Left ventricle myocardium superior (tissue), 1 donor: ENCODE measurements at regions not wholly inside any gene's neighbourhood (a gene's known extent, or its start where the extent isn't known, plus 50 kb on each side); places are given as distances from the start of the nearest gene placed in this dataset.

ENCODE experiments used
- ATAC-seq: fragments of 200-7000 bp; cut with Tn5 transposase; one replicate; pipeline ENCODE4 v1.9.1; 2020; ENCODE audit warnings: mild to moderate bottlenecking, moderate library complexity
- DNase-seq: peaks from one replicate; pipeline ENCODE4 v3.0.0-alpha.2; 2020
- intact Hi-C: fragments of 100-400 bp; cut with micrococcal nuclease; formaldehyde crosslinking; loops from one replicate; pipeline ENCODE4 v1.11.0; 2022
- donor health status: DM: no; HTN: yes; CAD: no; lungs with severe emphysema.

DNA sequence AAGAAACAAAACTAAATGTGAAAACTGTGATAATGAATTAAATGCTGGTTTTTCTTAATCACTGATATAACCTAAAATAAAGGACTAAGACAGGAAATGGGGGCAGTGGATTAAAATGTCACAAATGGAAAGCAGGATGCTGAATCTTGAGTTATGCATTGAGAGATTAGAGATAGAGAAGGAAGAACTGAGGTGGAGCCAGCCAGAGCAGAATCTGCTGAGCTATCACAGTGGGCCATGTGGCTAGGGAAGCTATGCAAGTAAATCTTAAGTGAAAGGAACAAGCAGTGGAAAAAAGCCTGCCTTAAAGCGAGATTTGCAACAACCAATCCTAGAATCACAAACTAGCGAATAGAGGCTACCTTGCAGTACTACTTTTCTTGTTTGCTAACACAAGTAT is 188.5 kb upstream of the RASA1 start:
- DNase-seq (no peak), ATAC-seq (no peak)
- intact Hi-C loops, result no loop called here

GRCh38 chr5:87081016-87081415 is 186.7 kb upstream of the RASA1 start:
- intact Hi-C loops, result no loop called here
- DNase-seq (no peak), ATAC-seq (no peak)

GRCh38 chr5:87081511-87082372 is 185.9 kb upstream of the RASA1 start:
- DNase-seq (no peak), ATAC-seq (peak; percentile 26)
- intact Hi-C loops, result no loop called here

DNA sequence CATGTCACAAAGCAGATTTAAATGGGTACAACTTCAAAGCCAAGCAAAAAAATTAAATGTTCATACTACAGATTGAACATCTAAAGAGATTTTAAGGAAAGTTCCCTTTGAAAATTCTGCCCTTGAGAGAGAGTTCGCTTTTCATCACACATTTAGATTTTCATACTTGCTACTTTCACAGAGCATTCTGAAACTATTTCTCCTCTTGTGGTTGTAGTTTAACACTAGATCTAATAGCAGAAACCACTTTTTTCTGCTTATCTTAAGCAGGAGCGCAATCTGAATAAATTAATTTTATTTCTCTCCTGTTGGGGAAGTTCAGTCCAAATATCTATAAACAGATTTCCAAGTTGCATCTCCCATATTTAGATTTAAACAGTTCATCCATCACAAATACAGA is 173.3 kb upstream of the RASA1 start:
- no peak for ATAC-seq

DNA sequence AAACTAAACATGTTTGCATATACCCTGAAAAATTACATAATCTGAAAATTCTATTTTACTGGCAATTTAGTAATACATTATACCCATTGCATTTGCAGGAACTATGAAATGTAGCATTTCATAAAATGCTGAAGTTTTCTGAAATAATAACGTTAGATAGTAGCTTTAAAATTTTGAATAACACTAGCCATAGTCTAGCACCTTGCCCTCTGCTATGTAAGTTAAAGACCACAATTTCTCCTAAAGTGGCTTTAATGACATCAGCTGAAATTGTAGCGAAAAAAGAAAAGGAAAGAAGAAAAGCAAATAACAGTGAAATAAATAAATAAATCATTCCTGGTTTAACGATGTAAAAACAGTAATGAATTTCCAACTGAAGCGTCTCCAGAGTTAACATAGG is 172.8 kb upstream of the RASA1 start:
- intact Hi-C loops, result no loop called here
- ATAC-seq (no peak), DNase-seq (no peak)

More for the DNA sequence above, 173.3 kb upstream of the RASA1 start:
- no peak for DNase-seq
- intact Hi-C loops, result no loop called here

GRCh38 chr5:87095787-87096186 is 171.9 kb upstream of the RASA1 start:
- ATAC-seq (no peak), DNase-seq (no peak)
- intact Hi-C loops, result no loop called here

GRCh38 chr5:87097664-87098063 is 170.0 kb upstream of the RASA1 start:
- no peak for ATAC-seq
- DNase-seq, result no peak
- intact Hi-C loops, result no loop called here

DNA sequence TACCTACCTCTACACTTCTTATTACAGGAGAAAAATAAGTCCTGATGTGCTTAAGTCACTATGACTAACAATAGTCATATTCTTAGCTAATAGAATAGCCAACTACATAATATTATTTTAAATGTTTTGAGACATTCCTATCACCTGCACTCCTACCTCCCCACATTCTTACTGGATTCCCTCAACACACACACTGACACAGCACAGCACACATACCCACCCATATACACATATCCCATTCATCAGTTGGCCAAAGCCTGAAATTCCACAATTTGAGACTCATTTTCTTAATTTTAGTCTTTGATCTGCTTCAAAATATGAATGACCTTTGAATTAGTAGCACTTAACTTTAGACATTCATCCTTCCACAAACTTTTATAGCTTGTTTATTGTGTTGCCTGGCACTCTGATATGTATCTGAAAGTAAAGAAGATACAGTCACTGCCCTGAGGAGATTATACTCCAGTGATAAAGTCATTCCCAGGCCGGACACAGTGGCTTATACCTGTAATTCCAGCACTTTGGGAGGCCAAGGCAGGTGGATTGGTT is 168.3 kb upstream of the RASA1 start:
- intact Hi-C loops, result no loop called here
- ATAC-seq (no peak), DNase-seq (no peak)

DNA sequence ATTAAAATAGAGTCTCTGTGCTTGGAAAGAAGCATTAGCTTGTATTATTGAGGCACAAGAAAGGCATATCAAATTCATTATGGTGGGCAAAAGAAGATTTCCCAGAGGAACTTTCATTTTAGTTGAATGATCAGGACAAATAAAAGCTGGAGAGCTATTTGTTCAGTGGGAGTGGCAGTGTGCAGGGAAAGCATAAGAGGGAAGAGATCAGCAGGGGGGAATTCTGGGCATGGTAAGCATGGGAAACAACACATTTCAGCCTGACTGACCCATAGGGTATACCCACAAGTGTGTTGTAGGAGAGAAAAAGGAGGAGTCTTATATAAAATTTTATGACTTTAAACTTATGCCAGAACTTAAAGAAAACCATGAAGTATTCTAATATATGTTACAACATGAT is 167.7 kb upstream of the RASA1 start:
- no peak for ATAC-seq
- intact Hi-C loops, result no loop called here
- no peak for DNase-seq

DNA sequence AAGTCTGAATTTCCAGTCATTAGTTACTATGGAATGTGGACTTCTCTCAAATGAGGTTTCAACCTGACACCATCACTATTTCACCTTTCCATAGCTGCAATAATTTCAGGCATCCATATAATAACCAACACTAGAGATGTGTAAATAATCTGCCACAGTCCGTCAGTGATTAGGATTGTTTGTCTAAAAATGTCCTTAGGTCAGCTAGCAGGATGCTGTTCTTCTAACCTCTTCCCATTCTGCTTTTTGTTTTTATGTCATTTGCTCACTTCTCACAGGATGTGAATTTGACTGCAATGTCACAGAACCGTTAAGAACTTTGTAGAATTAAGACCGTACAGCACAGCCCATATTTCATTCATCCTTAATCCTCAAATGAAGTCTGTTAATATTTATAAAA is 166.4 kb upstream of the RASA1 start:
- no peak for DNase-seq
- no peak for ATAC-seq
- intact Hi-C loops, result no loop called here

- DNase-seq, result no peak
- intact Hi-C loops, result no loop called here
- no peak for ATAC-seq
Measured at GRCh38 chr5:87102841-87103240, 164.8 kb upstream of the RASA1 start.

DNA sequence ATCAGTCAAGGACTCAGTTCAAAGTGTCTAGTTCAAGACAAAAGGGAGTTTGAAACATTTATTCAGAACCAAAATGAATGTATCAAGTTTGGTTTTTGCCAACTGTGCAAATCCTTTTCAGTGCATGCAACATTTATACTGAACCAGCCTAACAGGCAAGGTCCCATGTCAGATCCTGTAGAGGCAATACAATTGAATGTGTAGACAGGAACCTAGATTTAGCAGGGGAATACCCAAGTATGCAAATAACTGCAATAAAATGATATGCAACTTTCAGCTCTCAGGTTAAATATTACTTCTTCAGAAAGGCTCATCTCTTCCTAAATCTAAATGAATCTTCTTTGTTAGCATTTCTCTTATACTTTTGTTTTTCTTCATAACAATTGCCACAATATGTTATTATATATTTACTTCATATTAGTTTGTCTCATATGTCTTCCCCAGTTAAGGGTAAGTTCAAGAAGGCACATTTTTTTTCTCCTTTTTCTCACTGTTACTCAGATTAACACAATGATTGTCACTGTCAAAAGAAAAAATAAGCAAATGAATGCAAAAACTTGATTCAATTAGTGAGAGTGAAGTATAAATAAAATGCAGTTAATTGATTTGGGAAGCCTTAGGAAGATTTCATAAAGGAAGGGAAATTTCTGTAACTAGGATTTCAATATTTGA is 163.9 kb upstream of the RASA1 start:
- ATAC-seq, result no peak
- no peak for DNase-seq
- intact Hi-C loops, result no loop called here

DNA sequence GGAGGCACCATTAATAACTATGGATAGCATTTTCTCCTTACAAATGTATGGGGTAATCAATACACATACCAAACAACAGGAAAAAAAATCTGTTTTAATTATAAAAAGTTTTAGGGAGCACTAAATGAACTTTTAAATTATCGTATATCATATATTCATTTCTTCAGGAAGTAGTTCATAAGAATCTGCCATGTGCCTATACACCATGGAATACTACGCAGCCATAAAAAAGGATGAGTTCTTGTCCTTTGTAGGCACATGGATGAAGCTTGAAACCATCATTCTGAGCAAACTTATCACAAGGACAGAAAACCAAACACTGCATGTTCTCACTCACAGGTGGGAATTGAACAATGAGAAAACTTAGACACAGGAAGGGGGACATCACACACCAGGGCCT is 162.1 kb upstream of the RASA1 start:
- no peak for DNase-seq
- intact Hi-C loops, result no loop called here

GRCh38 chr5:87109746-87110145 is 157.9 kb upstream of the RASA1 start:
- intact Hi-C loops, result no loop called here
- no peak for ATAC-seq
- DNase-seq, result no peak

More for the DNA sequence above, 162.1 kb upstream of the RASA1 start:
- no peak for ATAC-seq

DNA sequence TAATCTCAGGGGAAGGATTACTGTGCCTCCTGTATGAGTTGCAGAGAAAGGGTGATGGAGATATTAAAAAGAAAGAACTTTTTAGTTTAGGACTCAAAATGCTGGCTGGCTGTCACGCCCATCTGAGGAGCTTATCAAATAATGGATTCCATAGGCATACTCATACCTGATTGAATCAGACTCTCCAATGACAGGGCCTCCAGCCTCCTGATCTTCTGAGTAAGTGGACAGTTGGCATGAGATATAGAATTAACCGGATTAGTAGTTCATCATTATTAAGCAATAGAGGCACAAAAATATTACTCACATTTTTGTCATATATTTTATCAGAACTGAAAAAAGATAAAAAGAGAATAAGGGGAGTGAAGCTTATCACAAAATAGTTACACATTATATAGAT is 157.0 kb upstream of the RASA1 start:
- DNase-seq (no peak), ATAC-seq (no peak)
- intact Hi-C loops, result no loop called here

- intact Hi-C loops, result no loop called here
- DNase-seq (no peak), ATAC-seq (no peak)
Measured at GRCh38 chr5:87113861-87114260, 153.8 kb upstream of the RASA1 start.

DNA sequence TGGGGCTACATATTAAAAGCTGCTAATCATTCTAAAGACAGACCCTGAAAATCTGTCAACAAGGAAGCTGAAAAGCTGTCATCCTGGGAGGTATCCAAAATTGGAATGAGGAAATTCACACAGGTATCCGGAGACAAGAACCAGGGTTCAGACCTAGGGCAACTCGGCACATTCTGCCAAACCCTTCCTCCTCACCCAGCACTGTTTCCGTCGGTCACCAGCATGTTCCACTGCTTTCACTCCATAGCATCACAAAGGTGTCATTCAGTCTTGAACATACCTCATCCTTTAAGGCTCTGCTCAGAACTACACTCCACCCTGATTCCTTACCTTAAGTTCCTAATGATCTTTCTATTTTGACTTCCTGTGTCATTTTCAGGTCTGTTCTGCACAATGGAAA is 153.1 kb upstream of the RASA1 start:
- no peak for ATAC-seq
- DNase-seq, result no peak
- intact Hi-C loops, result no loop called here

DNA sequence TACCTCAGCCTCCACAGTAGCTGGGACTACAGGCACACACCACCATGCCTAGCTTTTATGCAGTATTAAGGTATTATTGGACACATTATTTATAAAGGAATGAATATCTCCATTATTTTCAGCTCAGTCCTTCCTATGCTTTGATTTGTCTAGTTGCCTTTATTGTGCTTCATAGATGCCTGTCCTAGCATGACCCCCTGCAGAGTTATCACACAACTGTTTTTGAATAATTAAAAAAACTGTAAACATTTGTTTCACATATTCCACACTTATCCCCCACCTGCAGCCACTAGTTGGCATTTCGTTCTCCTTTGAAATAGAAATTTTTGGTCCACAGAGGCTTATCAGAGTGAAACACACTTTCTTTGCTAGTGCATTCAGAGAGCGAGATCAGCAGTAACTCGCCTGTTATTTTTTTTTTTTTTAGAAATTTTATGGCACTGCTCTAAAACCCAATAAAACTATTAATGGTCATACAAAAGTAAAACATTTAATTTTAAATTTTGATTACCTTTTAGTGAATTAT is 151.8 kb upstream of the RASA1 start:
- intact Hi-C loops, result no loop called here
- no peak for ATAC-seq
- DNase-seq, result no peak

GRCh38 chr5:87116825-87117512 is 150.7 kb upstream of the RASA1 start:
- intact Hi-C loops, result no loop called here
- DNase-seq (no peak), ATAC-seq (no peak)

DNA sequence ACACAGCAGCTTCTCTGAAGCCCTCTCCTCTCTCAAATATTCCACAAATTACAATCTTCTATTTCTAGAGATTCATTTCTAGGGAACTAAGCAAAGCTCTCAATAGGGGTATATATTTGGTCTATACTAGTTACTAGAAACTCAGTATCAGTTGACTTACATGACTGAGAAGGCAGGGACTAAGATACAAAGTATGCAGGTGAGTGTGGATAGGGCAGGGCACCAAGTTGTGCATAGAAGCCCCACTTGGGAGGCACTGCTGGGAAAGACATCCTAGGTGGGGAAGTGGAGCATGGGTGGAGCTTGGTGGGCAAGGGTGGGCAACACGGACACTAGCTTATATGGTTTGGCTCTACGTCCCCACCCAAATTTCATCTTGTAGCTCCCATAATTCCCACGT is 148.1 kb upstream of the RASA1 start:
- DNase-seq (no peak), ATAC-seq (no peak)
- intact Hi-C loops, result no loop called here
